ENCODE measurements at regions not wholly inside any gene's neighbourhood (a gene's known extent, or its start where the extent isn't known, plus 50 kb on each side); places are given as distances from the start of the nearest gene placed in this dataset.

DNA sequence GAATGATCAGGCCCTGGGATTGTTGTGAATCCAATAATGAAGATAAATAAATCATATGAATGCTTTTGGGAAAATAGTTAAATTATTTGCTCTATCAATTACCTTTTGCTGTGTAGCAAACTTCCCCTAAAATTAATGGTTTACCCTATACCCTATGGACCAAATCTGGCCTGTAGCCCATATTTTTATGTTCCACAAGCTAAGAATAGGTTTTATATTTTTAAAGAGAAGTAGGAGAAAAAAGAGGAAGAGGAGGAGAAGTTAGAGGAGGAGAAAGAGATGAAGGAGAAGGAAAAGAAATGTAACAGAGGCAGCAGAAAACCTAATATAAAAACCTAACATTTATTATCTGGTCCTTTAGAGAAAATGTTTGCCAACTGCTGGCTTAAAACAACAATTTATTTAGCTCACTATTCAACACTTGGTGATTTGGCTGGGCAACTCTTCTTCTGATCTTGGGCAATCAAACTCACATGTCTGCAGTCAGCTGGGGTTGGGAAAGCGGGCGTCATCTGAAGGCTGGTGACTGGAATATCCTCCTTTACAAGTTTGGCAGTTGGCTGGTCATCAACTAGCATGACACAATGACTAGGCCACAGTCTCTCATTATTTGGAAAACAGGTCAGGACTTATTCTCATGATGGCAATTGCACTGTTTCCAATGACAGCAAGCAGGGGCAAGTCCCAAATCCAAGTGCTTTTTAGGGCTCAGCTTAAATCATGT is 522.9 kb downstream of the RASEF start:
- TF ChIP-seq, protein P1, sequence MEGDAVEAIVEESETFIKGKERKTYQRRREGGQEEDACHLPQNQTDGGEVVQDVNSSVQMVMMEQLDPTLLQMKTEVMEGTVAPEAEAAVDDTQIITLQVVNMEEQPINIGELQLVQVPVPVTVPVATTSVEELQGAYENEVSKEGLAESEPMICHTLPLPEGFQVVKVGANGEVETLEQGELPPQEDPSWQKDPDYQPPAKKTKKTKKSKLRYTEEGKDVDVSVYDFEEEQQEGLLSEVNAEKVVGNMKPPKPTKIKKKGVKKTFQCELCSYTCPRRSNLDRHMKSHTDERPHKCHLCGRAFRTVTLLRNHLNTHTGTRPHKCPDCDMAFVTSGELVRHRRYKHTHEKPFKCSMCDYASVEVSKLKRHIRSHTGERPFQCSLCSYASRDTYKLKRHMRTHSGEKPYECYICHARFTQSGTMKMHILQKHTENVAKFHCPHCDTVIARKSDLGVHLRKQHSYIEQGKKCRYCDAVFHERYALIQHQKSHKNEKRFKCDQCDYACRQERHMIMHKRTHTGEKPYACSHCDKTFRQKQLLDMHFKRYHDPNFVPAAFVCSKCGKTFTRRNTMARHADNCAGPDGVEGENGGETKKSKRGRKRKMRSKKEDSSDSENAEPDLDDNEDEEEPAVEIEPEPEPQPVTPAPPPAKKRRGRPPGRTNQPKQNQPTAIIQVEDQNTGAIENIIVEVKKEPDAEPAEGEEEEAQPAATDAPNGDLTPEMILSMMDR (IDR thresholded peaks at IDR 0.05): no peak
- TF ChIP-seq POLR2A (IDR thresholded peaks at IDR 0.05): no peak

Data from lower leg skin (tissue), 3 donors.